Fibroblast of the aortic adventitia (primary cell): ENCODE measurements at regions not wholly inside any gene's neighbourhood (a gene's known extent, or its start where the extent isn't known, plus 50 kb on each side); places are given as distances from the start of the nearest gene placed in this dataset.

Experiments
- DNase-seq: peaks from one replicate; pipeline ENCODE4 v3.0.0-alpha.2; 2010; ENCODE audit warnings: low read depth
- H3K4me3 ChIP-seq: 2 replicates; pipeline ENCODE4 v1.5.1; 2011; ENCODE audit warnings: low read depth, mild to moderate bottlenecking, control low read depth, low read length, moderate library complexity
- CTCF ChIP-seq: IDR thresholded peaks from 2 replicates; pipeline ENCODE4 v1.5.1; 2011; ENCODE audit warnings: mild to moderate bottlenecking, low read length, control low read depth, inconsistent platforms; ENCODE audit not compliant: insufficient read depth

- H3K4me3 ChIP-seq, result no peak overlapping the region
- no peak for TF ChIP-seq CTCF
- no peak for DNase-seq
Observed at GRCh38 chr14:97527993-97528392, 730.8 kb downstream of the VRK1 start.

GRCh38 chr14:97532052-97532451 is 734.9 kb downstream of the VRK1 start:
- H3K4me3 ChIP-seq, result no peak overlapping the region
- TF ChIP-seq CTCF, result no peak
- no peak for DNase-seq

- TF ChIP-seq CTCF, result no peak
- DNase-seq, result no peak
- no peak overlapping the region for H3K4me3 ChIP-seq
Observed at GRCh38 chr14:97536421-97536820, 739.2 kb downstream of the VRK1 start.

GRCh38 chr14:97538749-97539410 is 741.7 kb downstream of the VRK1 start:
- no peak for TF ChIP-seq CTCF
- no peak overlapping the region for H3K4me3 ChIP-seq
- no peak for DNase-seq

GRCh38 chr14:97539411-97539795 is 742.2 kb downstream of the VRK1 start:
- TF ChIP-seq CTCF, result no peak
- no peak overlapping the region for H3K4me3 ChIP-seq

GRCh38 chr14:97539884-97540283 is 742.7 kb downstream of the VRK1 start:
- no peak overlapping the region for H3K4me3 ChIP-seq
- no peak for DNase-seq
- no peak for TF ChIP-seq CTCF

More at GRCh38 chr14:97539411-97539795, 742.2 kb downstream of the VRK1 start:
- no peak for DNase-seq

GRCh38 chr14:97543221-97543620 is 746.0 kb downstream of the VRK1 start:
- H3K4me3 ChIP-seq, result no peak overlapping the region
- DNase-seq, result no peak
- no peak for TF ChIP-seq CTCF
